HL-60 (cell line): ENCODE measurements at regions not wholly inside any gene's neighbourhood (a gene's known extent, or its start where the extent isn't known, plus 50 kb on each side); places are given as distances from the start of the nearest gene placed in this dataset.

Source experiments
- DNase-seq, 2 experiments: peaks; one replicate each; pipeline ENCODE4 v3.0.0-alpha.2; 2010 to 2020; ENCODE audit warnings: low read depth in 1 of 2, low spot score in 1 of 2
- H3K27ac ChIP-seq: fragments of 250-450 bp; sonication (Bioruptor Pico); replicated peaks from 2 replicates; pipeline ENCODE4 v1.5.1; 2020; ENCODE audit warnings: mild to moderate bottlenecking, moderate library complexity
- H3K27me3 ChIP-seq: fragments of 250-450 bp; sonication (Bioruptor Pico); 2 replicates; pipeline ENCODE4 v1.5.1; 2021; ENCODE audit warnings: mild to moderate bottlenecking, moderate library complexity; ENCODE audit not compliant: insufficient read depth, poor library complexity, severe bottlenecking
- H3K4me3 ChIP-seq: replicated peaks from 2 replicates; pipeline ENCODE4 v1.5.1; 2011; ENCODE audit warnings: mild to moderate bottlenecking, control low read depth, low read length; ENCODE audit not compliant: insufficient read depth
- GABPA ChIP-seq: IDR thresholded peaks from 2 replicates; pipeline ENCODE4 v1.6.1; 2012; ENCODE audit warnings: low read depth
- POLR2AphosphoS5 ChIP-seq: IDR thresholded peaks from 2 replicates; pipeline ENCODE4 v1.6.1; 2012; ENCODE audit warnings: low read depth
- SPI1 ChIP-seq: IDR thresholded peaks from 2 replicates; pipeline ENCODE4 v1.6.1; 2012; ENCODE audit warnings: low read depth, mild to moderate bottlenecking, borderline replicate concordance
- TF ChIP-seq, protein P1 (sequence below): IDR thresholded peaks from 2 replicates; pipeline ENCODE4 v1.6.1; 2012; ENCODE audit warnings: low read depth; ENCODE audit not compliant: insufficient replicate concordance
- TF ChIP-seq, protein P2 (sequence below): IDR thresholded peaks from one replicate; pipeline ENCODE4 v1.5.1; 2011; ENCODE audit warnings: low read length, control low read depth, inconsistent platforms; ENCODE audit not compliant: insufficient read depth

DNA sequence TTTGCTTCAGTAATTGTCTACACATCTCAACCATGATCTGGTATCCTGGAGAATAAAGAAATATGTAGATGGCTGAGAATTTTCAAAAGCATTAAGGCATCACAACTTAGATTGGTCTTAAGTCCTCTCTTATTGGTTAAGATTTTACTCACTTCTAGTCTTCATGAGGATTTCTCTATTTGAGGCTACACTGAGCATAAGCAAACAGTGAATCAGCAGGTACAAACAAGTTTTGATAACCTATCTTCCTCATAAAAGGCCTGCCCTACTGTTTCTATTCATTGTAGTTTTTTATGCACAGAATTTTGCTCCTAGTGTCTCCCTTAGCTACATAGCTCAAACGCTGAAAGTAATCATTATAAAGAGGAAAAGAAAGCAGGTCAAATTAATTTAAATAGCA is 460.7 kb upstream of the RPS6KA3 start:
- TF ChIP-seq, protein P1, sequence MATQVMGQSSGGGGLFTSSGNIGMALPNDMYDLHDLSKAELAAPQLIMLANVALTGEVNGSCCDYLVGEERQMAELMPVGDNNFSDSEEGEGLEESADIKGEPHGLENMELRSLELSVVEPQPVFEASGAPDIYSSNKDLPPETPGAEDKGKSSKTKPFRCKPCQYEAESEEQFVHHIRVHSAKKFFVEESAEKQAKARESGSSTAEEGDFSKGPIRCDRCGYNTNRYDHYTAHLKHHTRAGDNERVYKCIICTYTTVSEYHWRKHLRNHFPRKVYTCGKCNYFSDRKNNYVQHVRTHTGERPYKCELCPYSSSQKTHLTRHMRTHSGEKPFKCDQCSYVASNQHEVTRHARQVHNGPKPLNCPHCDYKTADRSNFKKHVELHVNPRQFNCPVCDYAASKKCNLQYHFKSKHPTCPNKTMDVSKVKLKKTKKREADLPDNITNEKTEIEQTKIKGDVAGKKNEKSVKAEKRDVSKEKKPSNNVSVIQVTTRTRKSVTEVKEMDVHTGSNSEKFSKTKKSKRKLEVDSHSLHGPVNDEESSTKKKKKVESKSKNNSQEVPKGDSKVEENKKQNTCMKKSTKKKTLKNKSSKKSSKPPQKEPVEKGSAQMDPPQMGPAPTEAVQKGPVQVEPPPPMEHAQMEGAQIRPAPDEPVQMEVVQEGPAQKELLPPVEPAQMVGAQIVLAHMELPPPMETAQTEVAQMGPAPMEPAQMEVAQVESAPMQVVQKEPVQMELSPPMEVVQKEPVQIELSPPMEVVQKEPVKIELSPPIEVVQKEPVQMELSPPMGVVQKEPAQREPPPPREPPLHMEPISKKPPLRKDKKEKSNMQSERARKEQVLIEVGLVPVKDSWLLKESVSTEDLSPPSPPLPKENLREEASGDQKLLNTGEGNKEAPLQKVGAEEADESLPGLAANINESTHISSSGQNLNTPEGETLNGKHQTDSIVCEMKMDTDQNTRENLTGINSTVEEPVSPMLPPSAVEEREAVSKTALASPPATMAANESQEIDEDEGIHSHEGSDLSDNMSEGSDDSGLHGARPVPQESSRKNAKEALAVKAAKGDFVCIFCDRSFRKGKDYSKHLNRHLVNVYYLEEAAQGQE, result no peak
- no peak overlapping the region for H3K27ac ChIP-seq
- no peak overlapping the region for H3K4me3 ChIP-seq
- no peaks in the 10 kb centered on the region for H3K27me3 ChIP-seq
- DNase-seq, result no peak

DNA sequence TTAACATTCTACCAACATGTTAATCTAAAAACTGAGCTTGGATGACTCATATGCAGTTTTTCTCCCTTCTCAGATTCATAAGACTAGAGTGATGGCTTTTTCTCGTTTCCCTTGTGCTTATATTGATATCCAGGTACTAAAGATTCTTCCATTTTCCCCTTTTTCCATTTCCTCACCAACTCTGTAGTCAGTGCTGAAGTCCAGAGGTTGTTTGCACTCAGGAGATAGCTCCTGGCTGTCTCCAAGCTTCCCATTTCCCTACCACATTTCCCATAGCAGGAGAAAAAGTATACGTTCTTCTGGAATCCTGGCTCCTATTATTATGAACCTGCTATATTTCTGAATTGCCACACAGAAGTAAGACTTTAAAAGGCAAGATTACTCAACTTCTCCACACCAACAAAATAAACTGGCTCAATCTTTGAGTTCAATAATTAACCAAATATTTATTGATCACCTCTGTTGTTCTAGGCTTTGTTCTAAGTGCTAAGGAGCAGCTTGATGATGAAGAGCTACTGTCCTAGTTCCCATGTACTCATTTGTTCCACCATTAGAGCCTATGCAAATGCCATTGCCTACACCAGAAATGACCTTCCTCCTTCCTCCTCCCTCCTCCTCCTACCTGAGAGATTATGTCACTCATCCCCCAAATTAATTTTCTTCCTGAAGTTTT is 454.4 kb upstream of the RPS6KA3 start:
- TF ChIP-seq, protein P2, sequence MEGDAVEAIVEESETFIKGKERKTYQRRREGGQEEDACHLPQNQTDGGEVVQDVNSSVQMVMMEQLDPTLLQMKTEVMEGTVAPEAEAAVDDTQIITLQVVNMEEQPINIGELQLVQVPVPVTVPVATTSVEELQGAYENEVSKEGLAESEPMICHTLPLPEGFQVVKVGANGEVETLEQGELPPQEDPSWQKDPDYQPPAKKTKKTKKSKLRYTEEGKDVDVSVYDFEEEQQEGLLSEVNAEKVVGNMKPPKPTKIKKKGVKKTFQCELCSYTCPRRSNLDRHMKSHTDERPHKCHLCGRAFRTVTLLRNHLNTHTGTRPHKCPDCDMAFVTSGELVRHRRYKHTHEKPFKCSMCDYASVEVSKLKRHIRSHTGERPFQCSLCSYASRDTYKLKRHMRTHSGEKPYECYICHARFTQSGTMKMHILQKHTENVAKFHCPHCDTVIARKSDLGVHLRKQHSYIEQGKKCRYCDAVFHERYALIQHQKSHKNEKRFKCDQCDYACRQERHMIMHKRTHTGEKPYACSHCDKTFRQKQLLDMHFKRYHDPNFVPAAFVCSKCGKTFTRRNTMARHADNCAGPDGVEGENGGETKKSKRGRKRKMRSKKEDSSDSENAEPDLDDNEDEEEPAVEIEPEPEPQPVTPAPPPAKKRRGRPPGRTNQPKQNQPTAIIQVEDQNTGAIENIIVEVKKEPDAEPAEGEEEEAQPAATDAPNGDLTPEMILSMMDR, result no peak
- TF ChIP-seq POLR2AphosphoS5 (no peak), SPI1 (no peak), GABPA (no peak)
- TF ChIP-seq, protein P1, result no peak
- DNase-seq, result no peak
- no peak overlapping the region for H3K4me3 ChIP-seq
- H3K27me3 ChIP-seq, result no peaks in the 10 kb centered on the region
- no peak overlapping the region for H3K27ac ChIP-seq

DNA sequence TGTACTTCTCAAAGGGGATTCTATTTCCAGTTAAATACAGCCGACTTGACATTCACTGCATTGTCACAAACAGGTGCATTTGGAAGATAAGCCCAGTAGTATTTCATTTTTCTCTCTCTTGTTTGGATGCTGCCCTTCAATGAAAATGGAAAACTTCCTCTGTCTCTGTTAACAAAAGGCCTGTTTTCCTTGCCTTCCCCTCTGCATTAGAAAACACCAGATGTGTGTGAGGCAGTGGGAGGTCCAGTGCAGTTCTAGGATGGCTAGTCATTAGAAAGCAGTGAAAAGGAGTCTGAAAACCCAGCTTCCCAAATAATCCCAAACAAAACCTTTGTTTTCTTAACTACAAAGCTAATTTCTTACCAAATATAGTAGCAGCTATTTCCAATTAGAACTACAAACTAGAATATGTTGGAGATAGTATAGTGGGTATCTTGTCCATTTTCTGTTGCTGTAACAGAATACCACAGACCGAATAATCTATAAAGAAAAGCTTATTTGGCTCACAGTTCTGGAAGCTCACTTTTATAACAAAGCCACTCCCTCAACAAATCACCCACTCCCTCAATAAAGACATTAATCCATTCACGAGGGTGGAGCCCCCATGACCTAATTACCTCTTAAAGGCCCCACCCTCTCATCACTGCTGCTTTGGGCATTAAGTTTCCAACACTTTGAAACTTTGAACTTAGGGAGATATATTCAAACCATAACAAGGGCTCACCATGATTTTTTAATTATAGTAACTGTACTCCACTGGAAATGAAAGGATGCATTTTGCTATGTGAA is 452.1 kb upstream of the RPS6KA3 start:
- TF ChIP-seq POLR2AphosphoS5 (no peak), SPI1 (no peak)
- no peak for DNase-seq
- Histone ChIP-seq H3K27me3 (no peaks in the 10 kb centered on the region), H3K27ac (no peak overlapping the region), H3K4me3 (no peak overlapping the region)

DNA sequence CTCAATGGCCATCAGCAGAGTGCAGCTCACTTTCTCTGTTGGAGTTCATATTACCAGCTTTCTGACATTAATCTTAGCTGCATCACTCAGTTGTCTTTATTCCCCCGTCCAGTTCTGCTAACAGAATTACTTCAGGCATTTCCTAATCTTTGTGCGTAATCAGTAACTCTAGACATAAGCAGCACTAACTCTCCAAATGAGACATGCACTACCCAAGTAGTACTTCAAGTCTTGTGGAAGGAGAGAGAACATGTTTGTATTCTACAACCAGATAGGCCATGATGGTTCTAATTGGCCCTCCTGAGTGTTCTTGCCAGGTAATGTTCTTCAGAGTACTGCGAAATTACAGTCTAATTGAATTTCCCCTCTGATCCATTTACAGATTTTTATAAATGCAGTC is 448.5 kb upstream of the RPS6KA3 start:
- TF ChIP-seq SPI1, result no peak
- TF ChIP-seq GABPA, result no peak
- TF ChIP-seq, protein P1, result no peak
- TF ChIP-seq POLR2AphosphoS5, result no peak
- TF ChIP-seq, protein P2, result no peak
- Histone ChIP-seq H3K27me3 (no peaks in the 10 kb centered on the region), H3K27ac (no peak overlapping the region), H3K4me3 (no peak overlapping the region)
- no peak for DNase-seq
